NB4 (cell line): ENCODE measurements at regions not wholly inside any gene's neighbourhood (a gene's known extent, or its start where the extent isn't known, plus 50 kb on each side); places are given as distances from the start of the nearest gene placed in this dataset.

Source experiments
- MYC ChIP-seq: IDR thresholded peaks from 2 replicates; pipeline ENCODE4 v1.6.1; 2011; ENCODE audit warnings: low read depth, low read length
- POLR2A ChIP-seq: IDR thresholded peaks from 2 replicates; pipeline ENCODE4 v1.6.1; 2011; ENCODE audit warnings: mild to moderate bottlenecking; ENCODE audit not compliant: insufficient read length; ENCODE audit errors: extremely low read depth
- TF ChIP-seq, protein P1 (sequence below): IDR thresholded peaks from one replicate; pipeline ENCODE4 v1.5.1; 2012; ENCODE audit warnings: low read depth, low read length

DNA sequence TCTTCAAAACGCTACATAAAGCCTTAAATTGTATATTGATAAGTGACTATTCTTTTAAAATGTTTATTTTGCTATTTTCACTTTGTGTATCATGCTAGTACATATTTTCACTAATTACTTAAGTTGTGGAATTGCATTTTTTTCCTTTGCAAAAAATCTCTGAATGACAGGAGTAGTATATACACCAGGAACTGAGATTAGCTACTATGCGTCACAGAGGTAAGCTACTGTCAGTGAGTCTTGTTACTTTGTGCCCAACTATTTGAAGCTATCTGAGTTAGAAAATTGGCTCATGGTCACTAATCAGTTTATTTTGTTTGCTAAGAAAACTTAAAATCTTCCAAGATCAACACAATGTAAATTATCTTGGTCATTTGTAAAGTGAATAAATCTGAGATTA is 887.4 kb downstream of the TMTC2 start:
- TF ChIP-seq, protein P1, sequence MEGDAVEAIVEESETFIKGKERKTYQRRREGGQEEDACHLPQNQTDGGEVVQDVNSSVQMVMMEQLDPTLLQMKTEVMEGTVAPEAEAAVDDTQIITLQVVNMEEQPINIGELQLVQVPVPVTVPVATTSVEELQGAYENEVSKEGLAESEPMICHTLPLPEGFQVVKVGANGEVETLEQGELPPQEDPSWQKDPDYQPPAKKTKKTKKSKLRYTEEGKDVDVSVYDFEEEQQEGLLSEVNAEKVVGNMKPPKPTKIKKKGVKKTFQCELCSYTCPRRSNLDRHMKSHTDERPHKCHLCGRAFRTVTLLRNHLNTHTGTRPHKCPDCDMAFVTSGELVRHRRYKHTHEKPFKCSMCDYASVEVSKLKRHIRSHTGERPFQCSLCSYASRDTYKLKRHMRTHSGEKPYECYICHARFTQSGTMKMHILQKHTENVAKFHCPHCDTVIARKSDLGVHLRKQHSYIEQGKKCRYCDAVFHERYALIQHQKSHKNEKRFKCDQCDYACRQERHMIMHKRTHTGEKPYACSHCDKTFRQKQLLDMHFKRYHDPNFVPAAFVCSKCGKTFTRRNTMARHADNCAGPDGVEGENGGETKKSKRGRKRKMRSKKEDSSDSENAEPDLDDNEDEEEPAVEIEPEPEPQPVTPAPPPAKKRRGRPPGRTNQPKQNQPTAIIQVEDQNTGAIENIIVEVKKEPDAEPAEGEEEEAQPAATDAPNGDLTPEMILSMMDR, result no peak
- TF ChIP-seq MYC, result no peak
- TF ChIP-seq POLR2A, result no peak
